NCI-H1417 treated with DMSO at 0.1 percent for 48 hours (cell line): ENCODE measurements at regions not wholly inside any gene's neighbourhood (a gene's known extent, or its start where the extent isn't known, plus 50 kb on each side); places are given as distances from the start of the nearest gene placed in this dataset.
A peak's percentile ranks its signal among the peaks of the same experiment; 100 is the strongest.
"Not testable (repeated sequence)": the region's sequence is repeated elsewhere in the genome, so short reads cannot be mapped to it uniquely, and the experiment has no call there.

Experiments
- DNase-seq: peaks from one replicate; lab custom pipeline; 2025; lab: John Stamatoyannopoulos, UW

- no peak for DNase-seq
These were observed 185.0 kb upstream of the NRXN3 start for GRCh38 chr14:77985211-77985615.

- DNase-seq = no peak
These were observed 183.4 kb upstream of the NRXN3 start for GRCh38 chr14:77986773-77987172.

- DNase-seq = no peak
These were observed 181.9 kb upstream of the NRXN3 start for GRCh38 chr14:77988096-77988870.

- no peak for DNase-seq
These were observed 181.2 kb upstream of the NRXN3 start for GRCh38 chr14:77988970-77989369.

DNA sequence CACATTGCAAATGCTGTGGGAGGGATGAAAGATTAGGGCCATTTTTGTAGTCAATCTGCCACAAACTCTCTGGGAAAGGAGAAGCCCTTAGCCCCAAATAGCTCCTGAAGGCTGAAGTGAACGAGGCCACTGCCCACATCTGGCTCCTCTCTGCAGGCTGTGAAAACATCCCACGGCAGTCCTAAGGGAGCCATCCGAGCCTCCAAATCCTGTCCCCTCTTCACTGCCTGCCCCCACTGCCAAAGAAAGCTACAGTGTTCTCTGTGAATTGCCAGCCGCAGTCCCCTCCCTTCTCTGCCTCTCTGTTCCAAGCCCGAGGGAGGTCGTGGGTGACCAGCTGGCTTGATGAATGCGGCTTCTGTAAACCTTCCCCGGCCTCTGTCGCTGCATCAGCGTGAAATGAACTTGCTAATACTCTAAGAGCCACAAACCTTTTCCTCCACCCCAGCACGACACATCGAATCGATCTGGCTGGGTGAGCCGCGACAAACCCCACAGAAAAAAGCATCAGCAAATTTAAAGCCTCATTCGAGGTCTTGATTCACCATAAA lies 180.7 kb upstream of the NRXN3 start:
- no peak for DNase-seq

DNA sequence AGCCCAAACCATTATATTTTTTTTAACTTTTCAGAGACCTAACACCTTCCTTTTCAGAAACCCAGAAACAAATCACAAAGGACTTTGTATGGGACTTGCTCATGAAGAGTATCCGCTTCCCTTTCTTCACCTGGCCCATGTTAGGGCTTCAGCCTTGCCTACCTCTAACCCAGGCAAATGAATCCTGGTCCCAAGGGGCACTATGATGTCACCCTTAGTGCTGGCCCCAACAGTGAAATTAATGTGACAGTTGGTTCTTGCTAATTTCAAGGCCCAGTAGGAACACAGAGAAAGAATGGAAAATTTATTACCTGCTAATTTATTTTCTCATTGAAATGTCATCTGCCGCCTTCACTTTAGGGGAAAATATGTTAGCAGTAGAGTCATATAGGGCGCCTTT lies 179.8 kb upstream of the NRXN3 start:
- no peak for DNase-seq

DNA sequence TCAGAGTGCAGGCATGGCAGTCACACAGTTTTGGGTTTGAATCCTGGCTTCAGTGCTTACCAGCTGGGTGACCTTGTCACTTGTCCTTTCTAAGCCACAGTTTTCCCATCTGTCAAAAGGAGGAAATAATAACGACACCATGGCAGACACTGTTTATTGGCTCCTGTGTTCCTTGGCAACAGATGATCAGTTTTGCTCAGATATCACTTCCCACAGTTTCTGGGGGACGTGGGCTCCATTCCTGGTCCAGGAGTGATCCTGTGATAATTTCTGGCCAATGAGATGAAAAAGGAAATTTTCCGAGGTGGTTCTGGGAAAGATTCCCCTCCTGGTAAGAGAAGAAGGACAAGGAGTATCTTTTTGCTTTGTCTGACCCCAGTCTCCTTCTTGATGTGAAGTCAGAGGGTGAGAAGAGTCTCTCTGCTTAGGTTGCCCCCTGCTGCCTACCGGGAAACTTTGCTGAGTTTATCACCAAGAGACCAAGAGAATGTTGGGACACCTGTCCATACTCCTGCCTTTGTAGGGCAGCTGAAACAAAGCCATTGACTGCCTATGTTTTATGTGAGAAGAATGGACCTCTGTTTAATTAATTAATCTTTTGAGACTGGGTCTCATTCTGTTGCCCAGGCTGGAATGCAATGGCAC lies 178.9 kb upstream of the NRXN3 start:
- no peak for DNase-seq

DNA sequence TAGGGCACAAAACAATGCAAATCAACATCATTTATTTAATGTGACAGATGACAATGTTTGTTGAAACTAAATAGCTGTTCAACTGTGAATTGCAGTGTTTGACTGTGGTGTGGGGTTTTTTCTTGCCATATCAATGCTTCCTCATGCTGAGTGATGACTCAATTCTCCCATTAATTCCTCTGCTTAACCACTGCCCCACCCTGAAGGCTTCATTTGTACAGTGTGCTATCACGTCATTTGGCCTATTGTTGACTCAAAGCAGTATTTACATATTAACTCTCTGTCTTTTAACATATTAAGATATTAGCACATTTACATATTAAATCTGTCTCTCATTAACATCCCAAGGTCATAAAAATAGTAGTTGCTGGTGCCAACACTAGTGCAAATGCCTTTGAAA lies 164.8 kb upstream of the NRXN3 start:
- no peak for DNase-seq

DNA sequence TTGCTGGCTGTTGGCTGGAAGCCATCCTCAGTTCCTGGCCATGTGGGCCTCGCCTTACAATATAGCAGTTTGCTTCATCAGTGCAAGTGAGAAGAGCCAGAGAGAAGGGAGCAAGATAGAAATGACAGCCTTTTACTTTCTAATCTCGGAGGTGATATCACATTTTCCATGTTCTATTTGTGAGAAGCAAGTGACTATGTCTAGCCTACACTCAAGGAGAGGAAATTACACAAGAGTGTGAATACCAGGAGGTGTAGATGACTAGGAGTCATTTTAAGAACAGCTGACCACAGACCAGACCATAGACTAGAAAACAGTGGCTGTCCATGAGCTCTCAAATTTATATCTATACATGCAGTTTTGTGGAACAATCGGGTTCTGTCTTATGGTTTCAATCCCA lies 163.0 kb upstream of the NRXN3 start:
- DNase-seq = no peak

DNA sequence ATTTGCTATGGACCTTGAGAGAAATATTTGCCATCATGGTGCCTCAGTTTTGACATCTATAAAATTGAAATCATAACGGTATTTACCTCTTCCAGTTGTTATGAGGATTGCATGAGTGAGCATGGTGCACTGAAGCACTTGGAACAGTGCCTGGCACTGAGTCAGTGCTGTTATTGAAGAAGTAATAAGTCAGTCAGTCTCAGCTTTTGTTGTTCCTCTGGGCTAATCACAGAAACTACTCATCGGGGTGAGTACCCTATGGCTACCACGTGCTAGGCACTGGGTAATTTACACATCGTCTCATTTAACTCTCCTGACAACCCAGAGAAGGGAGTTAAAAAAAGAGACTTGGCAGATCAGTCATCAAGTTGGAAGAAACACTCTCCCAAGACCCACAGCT lies 159.5 kb upstream of the NRXN3 start:
- DNase-seq = no peak

GRCh38 chr14:78013911-78014310 lies 156.3 kb upstream of the NRXN3 start:
- not testable (repeated sequence) for DNase-seq

GRCh38 chr14:78016532-78016931 lies 153.6 kb upstream of the NRXN3 start:
- no peak for DNase-seq

DNA sequence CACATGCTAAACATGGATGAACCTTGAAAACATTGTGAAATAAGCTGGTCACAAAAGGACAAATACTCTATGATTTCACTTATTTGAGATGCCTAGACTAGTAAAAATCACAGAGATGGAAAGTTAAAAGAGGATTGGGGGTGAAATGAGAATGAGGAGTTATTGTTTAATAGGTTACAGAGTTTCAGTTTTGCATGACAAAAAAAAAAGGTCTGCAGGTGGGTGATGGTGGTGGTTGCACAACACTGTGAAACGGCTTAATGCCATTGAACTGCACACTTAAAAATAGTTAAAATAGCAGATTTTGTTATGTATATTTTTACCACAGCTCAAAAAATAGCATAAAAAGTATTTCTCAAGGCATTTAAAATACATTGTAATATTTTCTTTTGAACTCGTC lies 151.9 kb upstream of the NRXN3 start:
- no peak for DNase-seq

- peak; percentile 38 for DNase-seq
These were observed 148.1 kb upstream of the NRXN3 start for GRCh38 chr14:78022059-78022458.

- no peak for DNase-seq
These were observed 147.1 kb upstream of the NRXN3 start for GRCh38 chr14:78023112-78023511.

GRCh38 chr14:78028471-78028870 lies 141.7 kb upstream of the NRXN3 start:
- DNase-seq = no peak

DNA sequence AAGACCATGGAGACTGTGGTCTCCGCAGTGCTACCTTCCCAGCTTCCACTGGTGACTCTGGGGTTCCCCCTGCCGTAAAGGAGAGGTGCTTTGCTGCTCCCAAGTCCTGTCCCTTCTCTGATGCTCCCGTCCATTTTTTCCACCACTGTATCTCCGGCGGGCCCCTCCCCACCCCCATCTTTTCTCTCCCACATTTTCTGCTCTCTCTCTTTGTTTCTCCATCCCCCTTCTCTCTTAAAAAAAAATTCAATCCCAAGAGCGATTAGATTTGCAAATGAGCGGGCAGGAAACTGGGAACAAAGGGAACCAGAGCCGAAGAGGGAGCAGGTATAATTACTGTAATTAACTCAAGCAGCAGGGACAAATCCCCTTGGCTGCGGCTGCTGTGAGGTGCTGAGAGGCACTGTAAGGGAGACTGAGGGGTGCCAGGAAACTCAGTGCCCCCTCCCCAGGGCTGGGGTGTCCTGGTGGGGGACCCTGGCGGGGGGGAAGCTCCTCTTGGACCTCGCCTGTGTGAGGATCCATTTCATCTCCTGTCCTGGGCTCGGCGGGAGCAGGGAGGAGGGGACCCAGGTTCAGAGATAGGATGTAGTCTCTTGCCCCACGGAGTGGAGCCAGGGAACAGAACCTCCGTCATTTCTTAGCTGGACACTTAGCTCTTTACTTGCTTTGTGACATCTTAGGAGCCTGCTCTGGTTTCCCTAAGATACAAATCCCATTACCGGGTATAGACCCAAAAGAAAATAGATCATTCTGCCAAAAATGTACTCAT lies 140.4 kb upstream of the NRXN3 start:
- DNase-seq = peak; percentile 98

DNA sequence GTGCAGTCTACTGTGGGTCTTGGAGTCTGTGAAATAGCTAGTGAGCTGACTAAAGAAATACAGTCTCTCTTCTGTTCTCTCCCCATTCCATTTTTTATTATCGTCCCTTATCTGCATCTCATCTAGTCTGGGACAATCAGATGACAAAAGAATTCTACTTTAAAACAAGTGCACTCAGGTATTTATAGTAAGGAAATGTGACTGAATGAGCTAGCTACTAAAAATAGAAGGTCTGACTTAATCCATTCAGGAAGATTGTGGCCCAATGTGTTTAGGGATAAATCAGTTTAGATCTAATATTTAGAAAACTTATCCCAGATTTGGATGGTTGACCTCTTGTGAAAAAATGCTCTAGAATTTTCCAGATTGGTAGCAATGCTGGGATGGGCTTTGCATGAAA lies 126.8 kb upstream of the NRXN3 start:
- no peak for DNase-seq

DNA sequence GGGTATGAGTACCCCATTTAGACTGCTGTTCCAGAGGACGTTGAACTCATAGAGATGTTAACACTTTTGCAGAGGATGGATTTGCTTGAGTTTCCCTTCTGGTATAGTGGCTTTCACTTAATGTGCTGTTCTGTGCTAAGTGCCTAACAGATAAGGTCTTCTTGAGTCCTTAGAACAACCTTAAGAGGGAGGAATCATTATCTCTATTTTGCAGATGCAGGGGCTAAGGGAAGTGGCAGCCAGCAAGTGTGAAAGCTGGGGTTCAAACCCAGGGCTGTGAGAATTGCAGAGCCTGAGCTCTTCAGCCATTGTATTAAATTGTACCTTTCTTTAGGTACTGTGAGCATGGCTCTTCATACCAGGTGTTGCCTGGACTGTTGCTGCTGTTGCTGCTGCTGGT lies 122.1 kb upstream of the NRXN3 start:
- no peak for DNase-seq

DNA sequence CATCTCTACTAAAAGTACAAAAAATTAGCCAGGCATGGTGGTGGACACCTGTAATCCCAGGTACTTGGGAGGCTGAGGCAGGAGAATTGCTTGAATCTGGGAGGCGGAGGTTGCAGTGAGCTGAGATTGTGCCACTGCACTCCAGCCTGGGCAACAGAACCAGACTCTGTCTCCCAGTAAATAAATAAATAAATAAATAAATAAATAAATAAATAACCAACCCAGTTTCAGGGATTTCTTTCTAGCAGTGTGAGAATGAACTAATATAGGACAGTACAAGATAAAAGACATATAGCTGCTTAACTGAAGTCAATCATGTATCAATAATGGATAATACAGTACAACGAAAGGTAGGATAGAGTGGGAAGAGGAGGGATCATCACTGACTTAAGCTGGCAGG lies 113.3 kb upstream of the NRXN3 start:
- DNase-seq = not testable (repeated sequence)

- DNase-seq = no peak
These were observed 99.8 kb upstream of the NRXN3 start for GRCh38 chr14:78070344-78070743.

GRCh38 chr14:78071016-78071549 lies 99.1 kb upstream of the NRXN3 start:
- DNase-seq = no peak
